ENCODE measurements at regions not wholly inside any gene's neighbourhood (a gene's known extent, or its start where the extent isn't known, plus 50 kb on each side); places are given as distances from the start of the nearest gene placed in this dataset.

DNA sequence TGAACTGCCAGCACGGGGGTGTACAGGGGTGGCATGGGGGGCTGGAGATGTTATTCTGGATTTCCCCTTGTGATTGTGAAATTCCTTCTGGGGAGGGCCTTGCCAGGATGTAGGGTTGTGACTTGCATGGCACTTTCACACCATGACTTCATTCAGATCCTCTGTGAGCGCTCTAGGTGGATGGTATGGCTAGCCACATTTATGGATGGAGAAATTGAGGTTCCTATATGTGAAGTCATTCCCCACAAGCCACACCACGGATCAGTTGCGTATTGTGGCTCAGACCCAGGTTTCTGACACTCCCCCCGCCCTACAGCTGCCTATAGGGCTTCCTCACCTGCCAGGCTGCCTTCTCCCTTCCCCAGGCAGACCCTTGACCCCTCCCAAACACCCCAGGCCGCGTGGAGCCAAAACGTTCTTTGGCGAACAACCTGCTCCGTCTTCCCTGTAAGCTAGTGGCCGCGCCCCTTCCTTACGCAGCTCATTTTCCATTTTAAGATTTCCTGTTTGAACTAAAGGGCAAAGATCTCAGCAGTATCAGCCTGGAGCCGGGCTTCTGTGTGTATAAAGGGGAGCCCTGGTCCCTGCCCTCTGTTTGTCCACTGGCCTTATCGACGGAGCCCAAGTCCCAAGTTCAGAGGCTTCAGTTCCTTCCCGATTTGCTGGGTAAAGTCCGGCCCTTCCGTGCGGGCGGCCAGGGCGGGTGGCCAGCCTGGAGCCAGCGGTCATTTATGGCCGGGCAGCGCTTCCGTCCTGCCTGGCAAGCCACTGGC lies 97.8 kb upstream of the KLF4 start:
- peaks cover 0 to 3% (median 0%) of the 10 kb centered on the region in 3 donors for H3K27me3 Mint-ChIP-seq (ENCODE audit: low read depth in 3 of 3)
- peak overlapping the region; percentile 90 for H2AFZ ChIP-seq (ENCODE audit: insufficient read depth, low read depth, low read length, poor library complexity, severe bottlenecking)
- H3K4me1 Mint-ChIP-seq: peaks cover 31% of the 10 kb centered on the region
- H3K4me1 ChIP-seq (ENCODE audit: control insufficient read depth in 1 of 2, insufficient read depth in 2 of 2, low read length in 2 of 2): peaks cover 20 to 24% of the 10 kb centered on the region in 2 donors
- H3K9me3 ChIP-seq (replicated peaks in 1 of 2; ENCODE audit: control insufficient read depth in 1 of 2, insufficient read depth in 1 of 2, low read length in 2 of 2): no peaks in the 10 kb centered on the region
- H3K4me2 ChIP-seq (replicated peaks; ENCODE audit: extremely low read depth, low read length, poor library complexity, severe bottlenecking): peak overlapping the region; percentile 84
- H3K9ac ChIP-seq (ENCODE audit: insufficient read depth, low read length, poor library complexity, severe bottlenecking): peak overlapping the region; percentile 69
- H3K4me3 Mint-ChIP-seq: peak overlapping the region; percentile 81 to 90
- no peaks in the 10 kb centered on the region for H3K79me2 ChIP-seq (ENCODE audit: insufficient read depth, low read length)
- peak; percentile 37 to 57 (median 56) for DNase-seq
- H3K36me3 Mint-ChIP-seq: no peaks in the 10 kb centered on the region
- H3K36me3 ChIP-seq (replicated peaks in 1 of 2; ENCODE audit: control insufficient read depth in 1 of 2, insufficient read depth in 2 of 2, low read length in 2 of 2): no peaks in the 10 kb centered on the region
- no peaks in the 10 kb centered on the region for H3K27me3 ChIP-seq (ENCODE audit: control insufficient read depth in 2 of 2, insufficient read depth in 2 of 2, low read length in 2 of 2)
- WGBS (ENCODE audit: insufficient coverage): 24% methylated on average over 21 of the region's 26 CpGs
- no peaks in the 10 kb centered on the region for H4K20me1 ChIP-seq (ENCODE audit: insufficient read depth, low read length)
- H3K27ac Mint-ChIP-seq: peak overlapping the region; percentile 92 to 98 (median 95)
- peak overlapping the region; percentile 43 to 91 for H3K27ac ChIP-seq (ENCODE audit: low read depth in 1 of 2, low read length in 2 of 2)
- H3K9me3 Mint-ChIP-seq: no peaks in the 10 kb centered on the region
- H3K4me3 ChIP-seq (replicated peaks in 1 of 3; ENCODE audit: low read depth in 2 of 3, low read length in 3 of 3): peak overlapping the region; percentile 22 to 73 (median 42)
- TF ChIP-seq, protein P1, sequence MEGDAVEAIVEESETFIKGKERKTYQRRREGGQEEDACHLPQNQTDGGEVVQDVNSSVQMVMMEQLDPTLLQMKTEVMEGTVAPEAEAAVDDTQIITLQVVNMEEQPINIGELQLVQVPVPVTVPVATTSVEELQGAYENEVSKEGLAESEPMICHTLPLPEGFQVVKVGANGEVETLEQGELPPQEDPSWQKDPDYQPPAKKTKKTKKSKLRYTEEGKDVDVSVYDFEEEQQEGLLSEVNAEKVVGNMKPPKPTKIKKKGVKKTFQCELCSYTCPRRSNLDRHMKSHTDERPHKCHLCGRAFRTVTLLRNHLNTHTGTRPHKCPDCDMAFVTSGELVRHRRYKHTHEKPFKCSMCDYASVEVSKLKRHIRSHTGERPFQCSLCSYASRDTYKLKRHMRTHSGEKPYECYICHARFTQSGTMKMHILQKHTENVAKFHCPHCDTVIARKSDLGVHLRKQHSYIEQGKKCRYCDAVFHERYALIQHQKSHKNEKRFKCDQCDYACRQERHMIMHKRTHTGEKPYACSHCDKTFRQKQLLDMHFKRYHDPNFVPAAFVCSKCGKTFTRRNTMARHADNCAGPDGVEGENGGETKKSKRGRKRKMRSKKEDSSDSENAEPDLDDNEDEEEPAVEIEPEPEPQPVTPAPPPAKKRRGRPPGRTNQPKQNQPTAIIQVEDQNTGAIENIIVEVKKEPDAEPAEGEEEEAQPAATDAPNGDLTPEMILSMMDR (IDR thresholded peaks at IDR 0.05): no peak
- intact Hi-C loops (cut with micrococcal nuclease): no loop called here

DNA sequence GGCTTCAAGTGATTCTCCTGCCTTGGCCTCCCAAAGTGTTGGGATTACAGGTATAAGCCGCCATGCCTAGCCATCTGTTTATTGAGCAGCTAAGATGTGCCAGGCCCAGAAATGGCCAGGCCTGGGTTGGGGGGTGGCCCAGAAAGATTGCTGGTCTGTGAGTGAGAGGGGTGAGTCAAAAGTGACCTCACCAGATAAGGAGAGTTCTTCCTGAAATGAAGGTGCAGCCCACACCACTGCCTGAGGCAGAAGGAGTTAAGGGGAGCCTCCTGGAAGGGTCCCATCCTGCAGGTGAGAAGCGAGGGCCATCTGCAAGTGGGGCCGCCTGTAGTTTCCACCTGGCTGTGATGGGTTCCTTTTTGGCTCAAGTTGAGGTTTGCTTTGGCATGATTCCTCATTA lies 96.9 kb upstream of the KLF4 start:
- Mint-ChIP-seq H3K4me1 (peaks cover 31% of the 10 kb centered on the region), H3K4me3 (no peak overlapping the region), H3K27me3 (ENCODE audit: low read depth in 3 of 3) (peaks cover 0 to 3% (median 0%) of the 10 kb centered on the region in 3 donors), H3K36me3 (no peaks in the 10 kb centered on the region), H3K27ac (peak overlapping the region in 1 of 7 donors; percentile 45), H3K9me3 (no peaks in the 10 kb centered on the region)
- WGBS (ENCODE audit: insufficient coverage): 100% methylated on average over 1 of the region's 3 CpGs
- TF ChIP-seq, protein P1 (IDR thresholded peaks at IDR 0.05): no peak
- no peaks in the 10 kb centered on the region for H3K9me3 ChIP-seq (replicated peaks in 1 of 2; ENCODE audit: control insufficient read depth in 1 of 2, insufficient read depth in 1 of 2, low read length in 2 of 2)
- H3K36me3 ChIP-seq (replicated peaks in 1 of 2; ENCODE audit: control insufficient read depth in 1 of 2, insufficient read depth in 2 of 2, low read length in 2 of 2): no peaks in the 10 kb centered on the region
- H3K4me1 ChIP-seq (ENCODE audit: control insufficient read depth in 1 of 2, insufficient read depth in 2 of 2, low read length in 2 of 2): peaks cover 20 to 24% of the 10 kb centered on the region in 2 donors
- intact Hi-C loops (cut with micrococcal nuclease): no loop called here
- no peaks in the 10 kb centered on the region for H3K27me3 ChIP-seq (ENCODE audit: control insufficient read depth in 2 of 2, insufficient read depth in 2 of 2, low read length in 2 of 2)
- H4K20me1 ChIP-seq (ENCODE audit: insufficient read depth, low read length): no peaks in the 10 kb centered on the region
- H3K27ac ChIP-seq (ENCODE audit: low read depth in 1 of 2, low read length in 2 of 2): no peak overlapping the region
- H3K4me2 ChIP-seq (replicated peaks; ENCODE audit: extremely low read depth, low read length, poor library complexity, severe bottlenecking): no peak overlapping the region
- no peak overlapping the region for H2AFZ ChIP-seq (ENCODE audit: insufficient read depth, low read depth, low read length, poor library complexity, severe bottlenecking)
- DNase-seq: peak in 1 of 3 donors; percentile 24
- no peak overlapping the region for H3K4me3 ChIP-seq (replicated peaks in 1 of 3; ENCODE audit: low read depth in 2 of 3, low read length in 3 of 3)
- H3K79me2 ChIP-seq (ENCODE audit: insufficient read depth, low read length): no peaks in the 10 kb centered on the region
- H3K9ac ChIP-seq (ENCODE audit: insufficient read depth, low read length, poor library complexity, severe bottlenecking): no peak overlapping the region

Data from CD14-positive monocyte (primary cell).